ENCODE measurements at regions not wholly inside any gene's neighbourhood (a gene's known extent, or its start where the extent isn't known, plus 50 kb on each side); places are given as distances from the start of the nearest gene placed in this dataset.

- TF ChIP-seq POLR2A (IDR thresholded peaks at IDR 0.05) (no peak), CTCF (IDR thresholded peaks at IDR 0.05) (no peak), EP300 (IDR thresholded peaks at IDR 0.05) (no peak)
Measured at GRCh38 chr2:121960251-121960650, 204.8 kb downstream of the TSN start.

All from gastroesophageal sphincter (tissue), 3 donors.